ENCODE measurements at regions not wholly inside any gene's neighbourhood (a gene's known extent, or its start where the extent isn't known, plus 50 kb on each side); places are given as distances from the start of the nearest gene placed in this dataset.

GRCh38 chr2:107669335-107669734 is 157.4 kb upstream of the RGPD4 start:
- WGBS (ENCODE audit: extremely low coverage, insufficient coverage, insufficient read length): no CpG with 5 or more reads among the region's 4 CpGs
- H3K4me2 ChIP-seq (ENCODE audit: low read length): no peak overlapping the region
- no peak overlapping the region for H2BK12ac ChIP-seq (ENCODE audit: low read length)

GRCh38 chr2:107681936-107682335 is 144.8 kb upstream of the RGPD4 start:
- Histone ChIP-seq H2BK120ac (ENCODE audit: insufficient read depth, low read length, poor library complexity) (no peak overlapping the region), H3K9ac (ENCODE audit: low read length) (no peak overlapping the region), H3K14ac (ENCODE audit: low read length) (no peak overlapping the region), H3K79me2 (ENCODE audit: control insufficient read depth, insufficient read depth, low read length, poor library complexity) (no peaks in the 10 kb centered on the region), H3K27me3 (ENCODE audit: insufficient read depth, low read length) (no peaks in the 10 kb centered on the region), H2BK5ac (ENCODE audit: low read depth, low read length, poor library complexity) (no peak overlapping the region), H2AFZ (ENCODE audit: insufficient read depth, low read length, poor library complexity) (no peak overlapping the region), H3K79me1 (ENCODE audit: low read length) (no peaks in the 10 kb centered on the region), H3K36me3 (ENCODE audit: control insufficient read depth in 1 of 2, insufficient read depth in 2 of 2, low read length in 2 of 2) (no peaks in the 10 kb centered on the region), H4K12ac (ENCODE audit: low read depth, low read length) (no peak overlapping the region), H2AK5ac (ENCODE audit: low read length) (no peak overlapping the region), H3K4ac (ENCODE audit: low read depth, low read length) (no peak overlapping the region), H3K27ac (ENCODE audit: low read depth, low read length) (no peak overlapping the region), H4K91ac (ENCODE audit: low read depth, low read length) (no peak overlapping the region), H3K4me1 (ENCODE audit: control insufficient read depth in 1 of 2, insufficient read depth in 2 of 2, low read length in 2 of 2) (no peaks in the 10 kb centered on the region), H2BK12ac (ENCODE audit: low read length) (no peak overlapping the region), H4K8ac (ENCODE audit: low read depth, low read length) (no peak overlapping the region), H3K18ac (ENCODE audit: low read length) (no peak overlapping the region), H3K9me3 (ENCODE audit: insufficient read depth, low read depth, low read length) (no peaks in the 10 kb centered on the region), H3K4me3 (ENCODE audit: low read depth, low read length) (no peak overlapping the region), H3K23ac (ENCODE audit: low read length) (no peak overlapping the region), H3K4me2 (ENCODE audit: low read length) (no peak overlapping the region)
- DNase-seq: no peak
- WGBS (ENCODE audit: extremely low coverage, insufficient coverage, insufficient read length): no CpG with 5 or more reads among the region's 8 CpGs

More at GRCh38 chr2:107669335-107669734, 157.4 kb upstream of the RGPD4 start:
- no peak overlapping the region for H2AK5ac ChIP-seq (ENCODE audit: low read length)
- no peak overlapping the region for H3K23ac ChIP-seq (ENCODE audit: low read length)
- no peak overlapping the region for H2AFZ ChIP-seq (ENCODE audit: insufficient read depth, low read length, poor library complexity)
- H4K91ac ChIP-seq (ENCODE audit: low read depth, low read length): no peak overlapping the region
- no peak overlapping the region for H4K12ac ChIP-seq (ENCODE audit: low read depth, low read length)
- H2BK5ac ChIP-seq (ENCODE audit: low read depth, low read length, poor library complexity): no peak overlapping the region
- H3K4me1 ChIP-seq (ENCODE audit: control insufficient read depth in 1 of 2, insufficient read depth in 2 of 2, low read length in 2 of 2): no peaks in the 10 kb centered on the region
- H3K27me3 ChIP-seq (ENCODE audit: insufficient read depth, low read length): no peaks in the 10 kb centered on the region
- no peaks in the 10 kb centered on the region for H3K36me3 ChIP-seq (ENCODE audit: control insufficient read depth in 1 of 2, insufficient read depth in 2 of 2, low read length in 2 of 2)
- H3K27ac ChIP-seq (ENCODE audit: low read depth, low read length): no peak overlapping the region
- DNase-seq: peak; percentile 59 to 73
- H2BK120ac ChIP-seq (ENCODE audit: insufficient read depth, low read length, poor library complexity): no peak overlapping the region
- no peak overlapping the region for H3K4me3 ChIP-seq (ENCODE audit: low read depth, low read length)
- H4K8ac ChIP-seq (ENCODE audit: low read depth, low read length): no peak overlapping the region
- no peaks in the 10 kb centered on the region for H3K9me3 ChIP-seq (ENCODE audit: insufficient read depth, low read depth, low read length)
- no peak overlapping the region for H3K4ac ChIP-seq (ENCODE audit: low read depth, low read length)
- no peaks in the 10 kb centered on the region for H3K79me2 ChIP-seq (ENCODE audit: control insufficient read depth, insufficient read depth, low read length, poor library complexity)
- H3K18ac ChIP-seq (ENCODE audit: low read length): no peak overlapping the region
- H3K9ac ChIP-seq (ENCODE audit: low read length): no peak overlapping the region
- no peaks in the 10 kb centered on the region for H3K79me1 ChIP-seq (ENCODE audit: low read length)
- H3K14ac ChIP-seq (ENCODE audit: low read length): no peak overlapping the region

DNA sequence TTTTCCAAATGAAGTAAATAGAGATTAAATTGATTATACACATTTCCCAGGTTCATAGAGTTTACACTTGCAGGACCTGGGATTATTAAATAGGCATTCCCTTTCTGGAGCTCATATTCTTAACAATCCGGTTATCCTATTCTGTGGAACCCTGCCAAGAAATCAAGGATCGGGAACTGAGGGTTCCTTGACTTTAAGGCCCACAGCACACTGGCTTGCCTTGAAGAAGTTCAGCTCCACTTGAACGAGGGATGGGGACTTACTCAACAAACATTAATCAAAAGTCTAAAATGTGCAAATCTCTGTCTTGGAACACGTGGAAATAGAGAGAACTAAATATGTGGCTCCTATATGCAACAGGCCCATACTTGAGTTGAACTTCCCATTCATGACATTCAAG is 142.3 kb upstream of the RGPD4 start:
- no peak overlapping the region for H2BK5ac ChIP-seq (ENCODE audit: low read depth, low read length, poor library complexity)
- no peaks in the 10 kb centered on the region for H3K79me2 ChIP-seq (ENCODE audit: control insufficient read depth, insufficient read depth, low read length, poor library complexity)
- no peak overlapping the region for H2BK12ac ChIP-seq (ENCODE audit: low read length)
- no peak overlapping the region for H3K14ac ChIP-seq (ENCODE audit: low read length)
- H4K8ac ChIP-seq (ENCODE audit: low read depth, low read length): no peak overlapping the region
- no peak overlapping the region for H2AFZ ChIP-seq (ENCODE audit: insufficient read depth, low read length, poor library complexity)
- H3K9me3 ChIP-seq (ENCODE audit: insufficient read depth, low read depth, low read length): no peaks in the 10 kb centered on the region
- H3K27me3 ChIP-seq (ENCODE audit: insufficient read depth, low read length): no peaks in the 10 kb centered on the region
- no peaks in the 10 kb centered on the region for H3K4me1 ChIP-seq (ENCODE audit: control insufficient read depth in 1 of 2, insufficient read depth in 2 of 2, low read length in 2 of 2)
- H3K36me3 ChIP-seq (ENCODE audit: control insufficient read depth in 1 of 2, insufficient read depth in 2 of 2, low read length in 2 of 2): no peaks in the 10 kb centered on the region
- no peak overlapping the region for H2BK120ac ChIP-seq (ENCODE audit: insufficient read depth, low read length, poor library complexity)
- no peak for DNase-seq
- no peak overlapping the region for H3K27ac ChIP-seq (ENCODE audit: low read depth, low read length)
- no peak overlapping the region for H3K4me3 ChIP-seq (ENCODE audit: low read depth, low read length)
- H3K79me1 ChIP-seq (ENCODE audit: low read length): no peaks in the 10 kb centered on the region
- no peak overlapping the region for H3K4me2 ChIP-seq (ENCODE audit: low read length)
- WGBS (ENCODE audit: extremely low coverage, insufficient coverage, insufficient read length): no CpG with 5 or more reads among the region's 4 CpGs
- no peak overlapping the region for H3K18ac ChIP-seq (ENCODE audit: low read length)
- no peak overlapping the region for H3K4ac ChIP-seq (ENCODE audit: low read depth, low read length)
- H4K91ac ChIP-seq (ENCODE audit: low read depth, low read length): no peak overlapping the region
- no peak overlapping the region for H3K9ac ChIP-seq (ENCODE audit: low read length)
- no peak overlapping the region for H4K12ac ChIP-seq (ENCODE audit: low read depth, low read length)
- H2AK5ac ChIP-seq (ENCODE audit: low read length): no peak overlapping the region
- H3K23ac ChIP-seq (ENCODE audit: low read length): no peak overlapping the region

- H2AFZ ChIP-seq (ENCODE audit: insufficient read depth, low read length, poor library complexity): no peak overlapping the region
- H3K79me1 ChIP-seq (ENCODE audit: low read length): no peaks in the 10 kb centered on the region
- H3K4me2 ChIP-seq (ENCODE audit: low read length): no peak overlapping the region
- no peak overlapping the region for H3K18ac ChIP-seq (ENCODE audit: low read length)
- no peak overlapping the region for H3K9ac ChIP-seq (ENCODE audit: low read length)
- no peak for DNase-seq
- H3K36me3 ChIP-seq (ENCODE audit: control insufficient read depth in 1 of 2, insufficient read depth in 2 of 2, low read length in 2 of 2): no peaks in the 10 kb centered on the region
- H3K4me3 ChIP-seq (ENCODE audit: low read depth, low read length): no peak overlapping the region
- H3K9me3 ChIP-seq (ENCODE audit: insufficient read depth, low read depth, low read length): no peaks in the 10 kb centered on the region
- no peak overlapping the region for H4K91ac ChIP-seq (ENCODE audit: low read depth, low read length)
- H2BK120ac ChIP-seq (ENCODE audit: insufficient read depth, low read length, poor library complexity): no peak overlapping the region
- no peak overlapping the region for H4K8ac ChIP-seq (ENCODE audit: low read depth, low read length)
- no peaks in the 10 kb centered on the region for H3K27me3 ChIP-seq (ENCODE audit: insufficient read depth, low read length)
- no peak overlapping the region for H2BK5ac ChIP-seq (ENCODE audit: low read depth, low read length, poor library complexity)
- no peak overlapping the region for H4K12ac ChIP-seq (ENCODE audit: low read depth, low read length)
- no CpG with 5 or more reads among the region's 3 CpGs for WGBS (ENCODE audit: extremely low coverage, insufficient coverage, insufficient read length)
- no peak overlapping the region for H3K23ac ChIP-seq (ENCODE audit: low read length)
- no peaks in the 10 kb centered on the region for H3K4me1 ChIP-seq (ENCODE audit: control insufficient read depth in 1 of 2, insufficient read depth in 2 of 2, low read length in 2 of 2)
- no peak overlapping the region for H2BK12ac ChIP-seq (ENCODE audit: low read length)
- H3K4ac ChIP-seq (ENCODE audit: low read depth, low read length): no peak overlapping the region
- no peak overlapping the region for H2AK5ac ChIP-seq (ENCODE audit: low read length)
- H3K14ac ChIP-seq (ENCODE audit: low read length): no peak overlapping the region
- H3K79me2 ChIP-seq (ENCODE audit: control insufficient read depth, insufficient read depth, low read length, poor library complexity): no peaks in the 10 kb centered on the region
- no peak overlapping the region for H3K27ac ChIP-seq (ENCODE audit: low read depth, low read length)
These were observed 141.2 kb upstream of the RGPD4 start for GRCh38 chr2:107685421-107685986.

All from trophoblast cell (in vitro differentiated cells and primary cell).